ENCODE measurements at regions not wholly inside any gene's neighbourhood (a gene's known extent, or its start where the extent isn't known, plus 50 kb on each side); places are given as distances from the start of the nearest gene placed in this dataset.
"Not testable (repeated sequence)": the region's sequence is repeated elsewhere in the genome, so short reads cannot be mapped to it uniquely, and the experiment has no call there.

GRCh38 chr5:40227931-40228330, 451.8 kb upstream of the PTGER4 start:
- TF ChIP-seq CTCF (IDR thresholded peaks at IDR 0.05; ENCODE audit: low read length) (no peak), EZH2 (optimal IDR thresholded peaks at IDR 0.05; ENCODE audit: low read depth, low read length) (no peak), EZH2phosphoT487 (IDR thresholded peaks at IDR 0.05; ENCODE audit: low read length) (no peak)
- no peaks in the 10 kb centered on the region for H3K79me2 ChIP-seq (ENCODE audit: low read length)
- no peak overlapping the region for H3K9ac ChIP-seq (ENCODE audit: low read length)
- no peaks in the 10 kb centered on the region for H3K4me1 ChIP-seq (ENCODE audit: low read length)
- H3K4me2 ChIP-seq (ENCODE audit: low read depth, low read length), result no peak overlapping the region
- H3K27me3 ChIP-seq (replicated peaks; ENCODE audit: insufficient read depth, low read length), result no peaks in the 10 kb centered on the region
- H3K9me2 ChIP-seq (replicated peaks; ENCODE audit: insufficient read depth, low read length), result no peaks in the 10 kb centered on the region
- no peak overlapping the region for H3K4me3 ChIP-seq (ENCODE audit: low read length)
- DNase-seq, result no peak
- H3F3A ChIP-seq (ENCODE audit: insufficient read depth, low read length), result peaks cover 4% of the 10 kb centered on the region; the same call in 1 of the 2 replicates
- H2AFZ ChIP-seq (ENCODE audit: low read length), result no peak overlapping the region
- no peaks in the 10 kb centered on the region for H4K20me1 ChIP-seq (ENCODE audit: insufficient read depth, low read length)
- no peak overlapping the region for H3K27ac ChIP-seq (ENCODE audit: low read length)
- H3K36me3 ChIP-seq (replicated peaks; ENCODE audit: insufficient read depth, low read length), result no peaks in the 10 kb centered on the region
- H3K9me3 ChIP-seq (replicated peaks; ENCODE audit: insufficient read depth, low read length), result no peaks in the 10 kb centered on the region

GRCh38 chr5:40227366-40227765, 452.3 kb upstream of the PTGER4 start:
- no peak overlapping the region for H3K4me2 ChIP-seq (ENCODE audit: low read depth, low read length)
- H3K4me3 ChIP-seq (ENCODE audit: low read length), result no peak overlapping the region
- no peaks in the 10 kb centered on the region for H3K9me2 ChIP-seq (replicated peaks; ENCODE audit: insufficient read depth, low read length)
- H3K4me1 ChIP-seq (ENCODE audit: low read length), result no peaks in the 10 kb centered on the region
- H3K36me3 ChIP-seq (replicated peaks; ENCODE audit: insufficient read depth, low read length), result no peaks in the 10 kb centered on the region
- H3K27me3 ChIP-seq (replicated peaks; ENCODE audit: insufficient read depth, low read length), result no peaks in the 10 kb centered on the region
- H3K79me2 ChIP-seq (ENCODE audit: low read length), result no peaks in the 10 kb centered on the region
- H3K27ac ChIP-seq (ENCODE audit: low read length), result no peak overlapping the region
- H4K20me1 ChIP-seq (ENCODE audit: insufficient read depth, low read length), result no peaks in the 10 kb centered on the region
- H3K9me3 ChIP-seq (replicated peaks; ENCODE audit: insufficient read depth, low read length), result no peaks in the 10 kb centered on the region
- peaks cover 4% of the 10 kb centered on the region; the same call in 1 of the 2 replicates for H3F3A ChIP-seq (ENCODE audit: insufficient read depth, low read length)
- no peak for DNase-seq
- H2AFZ ChIP-seq (ENCODE audit: low read length), result no peak overlapping the region
- H3K9ac ChIP-seq (ENCODE audit: low read length), result no peak overlapping the region
- TF ChIP-seq EZH2phosphoT487 (IDR thresholded peaks at IDR 0.05; ENCODE audit: low read length) (no peak), CTCF (IDR thresholded peaks at IDR 0.05; ENCODE audit: low read length) (no peak), EZH2 (optimal IDR thresholded peaks at IDR 0.05; ENCODE audit: low read depth, low read length) (no peak)

- Histone ChIP-seq H3K4me1 (ENCODE audit: low read length) (no peaks in the 10 kb centered on the region), H3F3A (ENCODE audit: insufficient read depth, low read length) (peaks cover 4% of the 10 kb centered on the region; the same call in 1 of the 2 replicates), H2AFZ (ENCODE audit: low read length) (no peak overlapping the region), H3K27me3 (replicated peaks; ENCODE audit: insufficient read depth, low read length) (no peaks in the 10 kb centered on the region), H3K9me2 (replicated peaks; ENCODE audit: insufficient read depth, low read length) (no peaks in the 10 kb centered on the region), H3K9ac (ENCODE audit: low read length) (no peak overlapping the region), H3K36me3 (replicated peaks; ENCODE audit: insufficient read depth, low read length) (no peaks in the 10 kb centered on the region), H3K4me3 (ENCODE audit: low read length) (no peak overlapping the region), H3K27ac (ENCODE audit: low read length) (no peak overlapping the region), H3K9me3 (replicated peaks; ENCODE audit: insufficient read depth, low read length) (no peaks in the 10 kb centered on the region), H3K79me2 (ENCODE audit: low read length) (no peaks in the 10 kb centered on the region), H4K20me1 (ENCODE audit: insufficient read depth, low read length) (no peaks in the 10 kb centered on the region), H3K4me2 (ENCODE audit: low read depth, low read length) (no peak overlapping the region)
- TF ChIP-seq EZH2 (optimal IDR thresholded peaks at IDR 0.05; ENCODE audit: low read depth, low read length) (no peak), CTCF (IDR thresholded peaks at IDR 0.05; ENCODE audit: low read length) (no peak), EZH2phosphoT487 (IDR thresholded peaks at IDR 0.05; ENCODE audit: low read length) (no peak)
- DNase-seq, result no peak
These were observed 452.8 kb upstream of the PTGER4 start for GRCh38 chr5:40226906-40227305.

- not testable (repeated sequence) for H3K9me2 ChIP-seq (replicated peaks; ENCODE audit: insufficient read depth, low read length); H3K4me2 ChIP-seq (ENCODE audit: low read depth, low read length); H3F3A ChIP-seq (ENCODE audit: insufficient read depth, low read length); H2AFZ ChIP-seq (ENCODE audit: low read length); H3K36me3 ChIP-seq (replicated peaks; ENCODE audit: insufficient read depth, low read length); H3K27me3 ChIP-seq (replicated peaks; ENCODE audit: insufficient read depth, low read length); H3K9ac ChIP-seq (ENCODE audit: low read length); H3K4me3 ChIP-seq (ENCODE audit: low read length); H3K27ac ChIP-seq (ENCODE audit: low read length); H4K20me1 ChIP-seq (ENCODE audit: insufficient read depth, low read length); DNase-seq; H3K79me2 ChIP-seq (ENCODE audit: low read length); H3K4me1 ChIP-seq (ENCODE audit: low read length); H3K9me3 ChIP-seq (replicated peaks; ENCODE audit: insufficient read depth, low read length)
These were observed 454.6 kb upstream of the PTGER4 start for GRCh38 chr5:40225147-40225546.

Data from MM.1S (cell line).